DND-41 (cell line): ENCODE measurements at regions not wholly inside any gene's neighbourhood (a gene's known extent, or its start where the extent isn't known, plus 50 kb on each side); places are given as distances from the start of the nearest gene placed in this dataset.
"Not testable (repeated sequence)": the region's sequence is repeated elsewhere in the genome, so short reads cannot be mapped to it uniquely, and the experiment has no call there.

Source experiments
- ATAC-seq: fragments of 200-7000 bp; cut with Tn5 transposase; 3 replicates; pipeline ENCODE4 v1.9.1; 2021; ENCODE audit warnings: low read depth; ENCODE audit not compliant: insufficient read depth
- DNase-seq: peaks from one replicate; pipeline ENCODE4 v3.0.0-alpha.2; 2020
- H2AFZ ChIP-seq: 2 replicates; pipeline ENCODE4 v1.6.0; 2012; ENCODE audit warnings: low read depth, low read length
- H3K27ac ChIP-seq: 2 replicates; pipeline ENCODE4 v1.5.1; 2012; ENCODE audit warnings: low read length, inconsistent platforms
- H3K27me3 ChIP-seq: fragments of 200-600 bp; sonication (generic); 2 replicates; pipeline ENCODE4 v1.6.0; 2012; ENCODE audit warnings: low read length, mild to moderate bottlenecking, inconsistent platforms; ENCODE audit not compliant: insufficient read depth, poor library complexity
- H3K36me3 ChIP-seq: 2 replicates; pipeline ENCODE4 v1.5.1; 2012; ENCODE audit warnings: low read length, inconsistent platforms; ENCODE audit not compliant: insufficient read depth
- H3K4me1 ChIP-seq: 2 replicates; pipeline ENCODE4 v1.5.1; 2012; ENCODE audit warnings: mild to moderate bottlenecking, low read length; ENCODE audit not compliant: insufficient read depth
- H3K4me2 ChIP-seq: 2 replicates; pipeline ENCODE4 v1.6.0; 2012; ENCODE audit warnings: mild to moderate bottlenecking, moderate library complexity, low read length, inconsistent platforms; ENCODE audit not compliant: insufficient read depth
- H3K4me3 ChIP-seq, 2 experiments: fragments of 200-600 bp in 1 of 2; shearing (Covaris generic) in 1 of 2; 2 replicates each; pipeline ENCODE4 v1.5.1; 2012 to 2016; ENCODE audit warnings: inconsistent platforms in 2 of 2, low read length in 2 of 2, mild to moderate bottlenecking in 2 of 2, low read depth in 1 of 2, moderate library complexity in 1 of 2
- H3K79me2 ChIP-seq: 2 replicates; pipeline ENCODE4 v1.6.0; 2012; ENCODE audit warnings: low read length, inconsistent platforms; ENCODE audit not compliant: insufficient read depth
- H3K9ac ChIP-seq: 2 replicates; pipeline ENCODE4 v1.6.0; 2012; ENCODE audit warnings: low read depth, mild to moderate bottlenecking, inconsistent platforms, low read length, moderate library complexity
- H3K9me3 ChIP-seq: 2 replicates; pipeline ENCODE4 v1.5.1; 2012; ENCODE audit warnings: low read length, moderate library complexity, mild to moderate bottlenecking, inconsistent platforms; ENCODE audit not compliant: insufficient read depth, severe bottlenecking
- H4K20me1 ChIP-seq: 2 replicates; pipeline ENCODE4 v1.6.0; 2012; ENCODE audit warnings: low read length; ENCODE audit not compliant: insufficient read depth
- EZH2 ChIP-seq: IDR thresholded peaks from 3 replicates; pipeline ENCODE4 v1.6.1; 2012; ENCODE audit warnings: borderline replicate concordance, low read depth, mild to moderate bottlenecking, moderate library complexity, low read length, inconsistent platforms; ENCODE audit not compliant: severe bottlenecking
- TF ChIP-seq, protein P1 (sequence below): IDR thresholded peaks from 2 replicates; pipeline ENCODE4 v1.5.1; 2012; ENCODE audit warnings: borderline replicate concordance, low read length, moderate library complexity, mild to moderate bottlenecking; ENCODE audit not compliant: poor library complexity, severe bottlenecking; ENCODE audit errors: extremely low read depth

GRCh38 chr3:30321065-30321464 lies 285.3 kb upstream of the TGFBR2 start:
- no peak for ATAC-seq
- H3K4me3 ChIP-seq: no peak overlapping the region

DNA sequence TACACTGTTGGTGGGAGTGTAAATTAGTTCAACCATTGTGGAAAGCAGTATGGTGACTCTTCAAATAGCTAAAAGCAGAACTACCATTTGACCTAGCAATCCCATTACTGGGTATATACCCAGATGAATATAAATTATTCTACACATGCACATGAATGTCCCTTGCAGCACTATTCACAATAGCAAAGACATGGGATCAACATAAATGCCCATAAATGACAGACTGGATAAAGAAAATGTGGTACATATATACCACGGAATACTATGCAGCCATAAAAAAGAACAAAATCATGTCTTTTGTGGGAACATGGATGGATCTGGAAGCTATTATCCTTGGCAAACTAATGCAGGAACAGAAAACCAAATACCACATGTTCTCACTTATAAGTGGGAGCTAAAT lies 282.8 kb upstream of the TGFBR2 start:
- not testable (repeated sequence) for H3K79me2 ChIP-seq, DNase-seq, H3K4me2 ChIP-seq, H3K4me1 ChIP-seq, H3K27ac ChIP-seq, H3K36me3 ChIP-seq, H4K20me1 ChIP-seq, H3K27me3 ChIP-seq, H3K4me3 ChIP-seq, H3K9me3 ChIP-seq, ATAC-seq, H3K9ac ChIP-seq, H2AFZ ChIP-seq

More at GRCh38 chr3:30321065-30321464, 285.3 kb upstream of the TGFBR2 start:
- no peaks in the 10 kb centered on the region for H3K79me2 ChIP-seq
- TF ChIP-seq, protein P1, sequence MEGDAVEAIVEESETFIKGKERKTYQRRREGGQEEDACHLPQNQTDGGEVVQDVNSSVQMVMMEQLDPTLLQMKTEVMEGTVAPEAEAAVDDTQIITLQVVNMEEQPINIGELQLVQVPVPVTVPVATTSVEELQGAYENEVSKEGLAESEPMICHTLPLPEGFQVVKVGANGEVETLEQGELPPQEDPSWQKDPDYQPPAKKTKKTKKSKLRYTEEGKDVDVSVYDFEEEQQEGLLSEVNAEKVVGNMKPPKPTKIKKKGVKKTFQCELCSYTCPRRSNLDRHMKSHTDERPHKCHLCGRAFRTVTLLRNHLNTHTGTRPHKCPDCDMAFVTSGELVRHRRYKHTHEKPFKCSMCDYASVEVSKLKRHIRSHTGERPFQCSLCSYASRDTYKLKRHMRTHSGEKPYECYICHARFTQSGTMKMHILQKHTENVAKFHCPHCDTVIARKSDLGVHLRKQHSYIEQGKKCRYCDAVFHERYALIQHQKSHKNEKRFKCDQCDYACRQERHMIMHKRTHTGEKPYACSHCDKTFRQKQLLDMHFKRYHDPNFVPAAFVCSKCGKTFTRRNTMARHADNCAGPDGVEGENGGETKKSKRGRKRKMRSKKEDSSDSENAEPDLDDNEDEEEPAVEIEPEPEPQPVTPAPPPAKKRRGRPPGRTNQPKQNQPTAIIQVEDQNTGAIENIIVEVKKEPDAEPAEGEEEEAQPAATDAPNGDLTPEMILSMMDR: no peak
- no peak for TF ChIP-seq EZH2
- peaks cover 2% of the 10 kb centered on the region for H3K9me3 ChIP-seq
- H4K20me1 ChIP-seq: no peaks in the 10 kb centered on the region
- no peaks in the 10 kb centered on the region; the same call in 1 of the 2 replicates for H3K4me1 ChIP-seq
- no peaks in the 10 kb centered on the region for H3K36me3 ChIP-seq
- H3K9ac ChIP-seq: no peak overlapping the region
- DNase-seq: no peak
- H2AFZ ChIP-seq: no peak overlapping the region
- no peak overlapping the region for H3K4me2 ChIP-seq
- H3K27ac ChIP-seq: no peak overlapping the region
- no peaks in the 10 kb centered on the region for H3K27me3 ChIP-seq

- no peaks in the 10 kb centered on the region for H3K27me3 ChIP-seq
- H3K4me2 ChIP-seq: no peak overlapping the region
- H3K79me2 ChIP-seq: no peaks in the 10 kb centered on the region
- H3K36me3 ChIP-seq: no peaks in the 10 kb centered on the region
- no peaks in the 10 kb centered on the region; the same call in 1 of the 2 replicates for H3K4me1 ChIP-seq
- H3K9ac ChIP-seq: no peak overlapping the region
- TF ChIP-seq EZH2: no peak
- TF ChIP-seq, protein P1: no peak
- H2AFZ ChIP-seq: no peak overlapping the region
- no peak overlapping the region for H3K4me3 ChIP-seq
- peaks cover 2% of the 10 kb centered on the region for H3K9me3 ChIP-seq
- H3K27ac ChIP-seq: no peak overlapping the region
- no peak for ATAC-seq
- no peak for DNase-seq
- no peaks in the 10 kb centered on the region for H4K20me1 ChIP-seq
Measured at GRCh38 chr3:30324587-30324986, 281.8 kb upstream of the TGFBR2 start.

- DNase-seq, H4K20me1 ChIP-seq, H3K4me3 ChIP-seq, ATAC-seq, H3K9me3 ChIP-seq, H3K4me2 ChIP-seq, H3K79me2 ChIP-seq, H3K27ac ChIP-seq, H3K27me3 ChIP-seq, H3K9ac ChIP-seq, H3K36me3 ChIP-seq, H3K4me1 ChIP-seq, H2AFZ ChIP-seq: not testable (repeated sequence)
Measured at GRCh38 chr3:30327976-30328375, 278.4 kb upstream of the TGFBR2 start.

DNA sequence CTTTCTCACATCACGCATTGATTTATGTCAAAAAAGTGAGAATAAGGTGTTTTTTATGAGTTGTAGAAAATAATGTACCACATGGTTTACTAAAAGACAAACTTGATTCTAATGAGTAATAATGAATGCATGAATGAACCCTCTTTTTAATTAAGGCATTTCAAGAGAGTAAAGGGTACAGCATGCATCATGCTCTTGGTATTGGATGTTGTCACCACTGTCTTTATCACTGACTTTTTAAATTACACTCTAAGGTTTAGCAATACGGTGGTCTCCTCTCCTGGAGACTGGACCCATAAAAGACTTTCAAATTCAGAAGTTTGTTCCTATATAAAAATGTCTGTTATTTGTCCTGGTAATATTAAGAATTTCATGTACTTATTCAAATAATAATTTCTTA lies 277.5 kb upstream of the TGFBR2 start:
- H3K4me3 ChIP-seq, H3K9me3 ChIP-seq, H3K4me2 ChIP-seq, ATAC-seq, H3K27me3 ChIP-seq, H2AFZ ChIP-seq, H3K79me2 ChIP-seq, H3K4me1 ChIP-seq, DNase-seq, H3K36me3 ChIP-seq, H3K9ac ChIP-seq, H4K20me1 ChIP-seq, H3K27ac ChIP-seq: not testable (repeated sequence)
